HK-2 (cell line): ENCODE measurements at regions not wholly inside any gene's neighbourhood (a gene's known extent, or its start where the extent isn't known, plus 50 kb on each side); places are given as distances from the start of the nearest gene placed in this dataset.
"Not testable (repeated sequence)": the region's sequence is repeated elsewhere in the genome, so short reads cannot be mapped to it uniquely, and the experiment has no call there.

ENCODE experiments used
- DNase-seq: peaks from one replicate; pipeline ENCODE4 v3.0.0-alpha.2; 2018; ENCODE audit not compliant: unreplicated experiment

- DNase-seq, result no peak
Observed at GRCh38 chr9:78438211-78438610, 141.3 kb downstream of the PSAT1 start.

DNA sequence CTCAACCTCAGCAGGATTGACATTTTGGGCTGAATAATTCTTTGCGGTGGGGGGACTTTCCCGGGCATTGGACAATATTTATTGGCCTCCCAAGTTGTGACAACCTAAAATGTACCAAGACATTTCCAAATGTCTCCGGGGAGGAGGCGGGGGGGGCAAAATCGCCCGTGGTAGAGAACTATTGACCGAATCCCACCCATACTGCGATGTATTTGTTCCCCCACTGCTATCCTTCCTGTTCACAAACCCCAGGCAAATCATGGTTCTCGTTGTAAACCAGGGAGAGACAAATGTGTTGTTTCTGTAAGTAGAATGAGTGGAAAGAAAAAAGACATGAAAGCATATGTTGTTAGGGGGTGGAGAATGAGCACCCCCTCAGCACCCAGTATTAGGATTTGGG is 141.9 kb downstream of the PSAT1 start:
- no peak for DNase-seq

DNA sequence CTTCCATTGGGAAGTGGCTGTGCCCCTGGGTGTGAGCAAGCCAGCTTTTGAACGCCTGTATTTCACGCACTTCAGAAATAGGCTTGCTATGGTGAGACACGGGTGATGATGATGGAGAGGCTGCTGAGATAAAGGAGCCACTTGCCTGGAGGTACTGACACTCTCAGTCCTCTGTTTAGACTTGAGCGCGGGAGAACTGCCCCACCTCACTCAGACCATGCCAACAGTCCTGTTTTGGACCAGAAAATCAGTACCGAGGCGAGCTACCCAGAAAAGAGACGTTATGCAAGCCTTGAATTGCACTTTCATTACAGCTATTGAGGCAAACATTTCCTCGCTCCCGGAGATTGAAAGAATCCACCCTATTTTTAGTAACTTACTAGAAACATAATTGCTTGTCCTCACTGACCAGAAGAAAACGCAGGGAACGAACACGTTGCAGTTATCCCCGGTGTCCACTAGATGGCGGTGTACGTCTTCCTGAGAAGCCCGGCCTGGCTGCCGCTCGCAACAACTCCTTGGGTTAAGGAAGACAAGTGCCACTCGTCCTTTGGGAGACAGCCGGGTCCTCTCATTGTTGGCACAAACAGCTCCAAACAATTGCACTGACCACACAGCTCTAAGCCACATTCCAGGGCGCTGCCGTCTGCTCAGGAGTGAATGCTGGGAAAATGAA is 142.4 kb downstream of the PSAT1 start:
- peak; percentile 44 for DNase-seq

GRCh38 chr9:78439866-78440830 is 143.2 kb downstream of the PSAT1 start:
- no peak for DNase-seq

DNA sequence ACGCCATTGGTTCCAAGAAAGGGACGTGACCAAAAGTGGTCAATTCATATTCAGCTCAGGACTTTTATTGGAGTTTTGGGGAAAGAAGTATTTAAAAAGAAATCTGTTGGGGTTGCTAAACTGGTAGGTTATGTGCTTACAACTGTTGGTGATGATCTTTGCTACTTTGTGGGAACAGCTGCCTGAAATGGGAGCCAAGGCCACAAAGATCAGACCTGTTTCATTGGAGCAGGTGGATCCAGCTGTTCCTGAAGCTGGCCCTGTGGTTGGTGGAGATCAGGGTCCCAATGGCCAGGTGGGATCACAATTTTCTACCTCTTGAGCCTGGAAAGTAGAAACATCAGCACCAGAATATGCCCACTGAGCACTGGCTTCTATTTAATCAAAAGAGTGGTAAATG is 144.5 kb downstream of the PSAT1 start:
- DNase-seq, result no peak

DNA sequence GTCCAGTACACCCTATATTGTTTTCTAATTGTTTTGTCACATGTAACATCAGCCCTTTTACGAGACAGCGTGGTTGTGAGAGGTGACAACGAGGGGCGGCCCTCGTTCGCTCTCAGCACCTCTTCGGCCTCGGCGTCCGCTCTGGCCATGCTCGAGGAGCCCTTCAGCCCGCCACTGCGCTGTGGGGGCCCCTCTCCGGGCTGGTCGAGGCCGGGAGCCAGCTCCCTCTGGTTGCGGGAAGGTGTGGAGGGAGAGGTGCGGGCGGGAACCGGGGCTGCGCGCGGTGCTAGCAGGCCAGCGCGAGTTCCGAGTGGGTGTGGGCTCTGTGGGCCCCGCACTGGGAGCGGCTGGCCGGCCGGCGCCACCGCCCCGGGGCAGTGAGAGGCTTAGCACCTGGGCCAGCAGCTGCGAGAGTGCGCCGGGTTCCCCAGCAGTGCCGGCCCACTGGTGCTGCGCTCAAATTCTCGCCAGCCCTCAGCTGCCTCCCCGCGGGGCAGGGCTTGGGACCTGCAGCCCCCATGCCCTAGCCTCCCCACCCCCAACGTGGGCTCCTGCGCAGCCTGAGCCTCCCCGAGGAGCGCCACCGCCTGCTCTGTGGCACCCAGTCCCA is 145.0 kb downstream of the PSAT1 start:
- no peak for DNase-seq

- not testable (repeated sequence) for DNase-seq
Observed at GRCh38 chr9:78442577-78442976, 145.7 kb downstream of the PSAT1 start.

DNA sequence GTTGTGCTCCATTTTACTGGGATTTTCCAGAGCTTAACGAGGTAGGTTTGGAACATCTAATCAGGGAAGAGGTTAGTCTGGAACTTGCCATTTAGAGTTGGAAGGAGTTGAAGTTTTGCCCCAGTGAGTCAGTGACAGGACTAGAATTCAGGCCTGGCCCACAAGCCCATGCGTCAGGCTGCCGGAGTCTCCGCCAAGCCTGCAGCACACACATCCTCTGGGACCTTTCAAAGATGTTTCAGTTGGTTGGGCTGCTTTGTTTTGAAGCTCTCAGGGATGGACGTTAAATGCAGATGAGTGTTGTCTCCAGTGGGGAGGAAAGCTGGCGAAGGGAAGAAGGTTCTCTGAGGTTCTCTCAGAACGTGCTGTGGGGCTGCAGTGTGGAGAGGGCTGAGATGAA is 147.0 kb downstream of the PSAT1 start:
- DNase-seq, result no peak

DNA sequence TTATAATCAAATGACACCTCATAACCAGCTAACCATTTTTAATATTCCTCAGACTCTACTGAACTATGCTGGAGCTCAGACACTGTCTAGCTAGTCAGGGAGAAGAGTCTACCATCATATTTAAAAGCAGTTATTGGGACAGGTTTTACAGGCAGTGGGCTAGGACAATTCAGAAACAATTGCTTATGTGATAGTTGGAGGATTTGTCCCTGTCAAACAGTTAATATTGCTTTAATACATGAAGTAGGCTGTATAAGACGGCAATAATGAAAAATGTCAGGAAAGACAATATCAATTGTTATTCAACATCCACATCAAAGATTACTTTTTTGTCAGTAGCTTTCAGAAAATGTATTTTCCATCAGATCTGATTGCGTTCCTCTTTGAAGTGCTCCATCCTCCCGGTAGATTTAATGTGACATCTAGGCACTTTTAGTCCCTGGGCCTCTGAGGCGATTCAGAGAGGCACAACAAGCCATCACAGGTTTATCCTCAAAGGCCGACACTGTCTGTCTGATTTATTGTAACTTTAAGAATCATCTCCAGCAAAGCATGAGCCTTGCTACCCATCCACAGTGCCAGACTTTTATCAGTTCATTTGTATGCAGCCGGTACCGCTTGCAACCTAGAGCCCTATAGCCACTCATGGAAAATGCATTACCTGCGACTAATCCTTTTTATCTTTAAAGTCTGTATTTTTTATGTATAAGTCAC is 152.2 kb downstream of the PSAT1 start:
- no peak for DNase-seq

DNA sequence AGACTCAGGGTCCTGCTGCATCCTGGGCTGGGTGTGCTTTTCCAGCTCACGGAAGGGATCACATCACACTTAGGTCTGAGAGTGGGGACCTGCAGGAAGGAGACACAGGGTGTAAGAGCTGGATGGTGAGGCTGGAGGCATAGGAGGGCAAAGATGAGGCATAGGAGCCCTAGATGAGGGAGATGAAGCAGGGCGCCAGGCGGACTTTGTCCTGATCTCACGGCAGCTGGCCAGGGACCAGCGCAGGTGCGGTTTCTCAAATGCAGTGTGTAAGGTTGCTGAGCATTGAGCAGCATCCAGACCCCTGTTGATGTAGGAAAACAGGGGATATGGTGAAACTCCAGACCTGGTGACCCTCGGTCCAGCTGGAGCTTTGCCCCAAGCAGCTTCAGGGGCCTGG is 156.5 kb downstream of the PSAT1 start:
- no peak for DNase-seq

- no peak for DNase-seq
Observed at GRCh38 chr9:78462611-78463010, 165.7 kb downstream of the PSAT1 start.

DNA sequence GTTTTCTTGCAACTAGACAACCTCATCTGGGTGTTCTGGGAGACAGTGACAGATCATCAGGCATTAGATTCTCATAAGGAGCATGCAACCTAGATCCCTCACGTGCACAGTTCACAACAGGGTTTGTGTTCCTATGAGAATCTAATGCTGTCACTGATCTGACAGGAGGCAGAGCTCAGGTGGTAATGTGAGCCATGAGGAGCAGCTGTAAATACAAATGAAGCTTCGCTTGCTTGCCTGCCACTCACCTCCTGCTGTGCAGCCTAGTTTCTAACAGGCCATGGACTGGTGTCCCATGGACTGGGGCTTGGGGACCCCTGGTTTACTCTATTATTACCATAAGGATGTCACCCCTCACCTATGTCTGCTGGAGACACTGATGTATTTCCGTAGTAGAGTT is 166.8 kb downstream of the PSAT1 start:
- no peak for DNase-seq

DNA sequence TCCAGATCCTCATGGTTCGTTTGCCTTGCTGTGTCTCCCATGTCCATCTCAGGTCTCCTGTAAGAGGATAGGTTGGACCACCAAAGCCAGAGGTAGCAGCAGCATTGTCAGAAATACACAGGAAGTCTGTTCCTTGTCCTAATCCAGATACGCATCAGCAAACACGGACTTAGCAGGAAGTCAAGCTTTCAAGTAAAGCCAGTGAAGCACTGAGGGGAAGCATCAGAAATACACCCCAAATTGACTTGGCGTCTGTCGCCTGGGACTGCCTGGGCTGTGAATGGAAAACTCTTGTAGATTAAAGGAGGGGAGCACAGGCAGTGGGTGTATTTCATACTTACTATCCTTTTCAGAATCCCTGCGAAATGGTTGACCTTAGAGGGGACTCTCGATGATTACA is 171.3 kb downstream of the PSAT1 start:
- no peak for DNase-seq

DNA sequence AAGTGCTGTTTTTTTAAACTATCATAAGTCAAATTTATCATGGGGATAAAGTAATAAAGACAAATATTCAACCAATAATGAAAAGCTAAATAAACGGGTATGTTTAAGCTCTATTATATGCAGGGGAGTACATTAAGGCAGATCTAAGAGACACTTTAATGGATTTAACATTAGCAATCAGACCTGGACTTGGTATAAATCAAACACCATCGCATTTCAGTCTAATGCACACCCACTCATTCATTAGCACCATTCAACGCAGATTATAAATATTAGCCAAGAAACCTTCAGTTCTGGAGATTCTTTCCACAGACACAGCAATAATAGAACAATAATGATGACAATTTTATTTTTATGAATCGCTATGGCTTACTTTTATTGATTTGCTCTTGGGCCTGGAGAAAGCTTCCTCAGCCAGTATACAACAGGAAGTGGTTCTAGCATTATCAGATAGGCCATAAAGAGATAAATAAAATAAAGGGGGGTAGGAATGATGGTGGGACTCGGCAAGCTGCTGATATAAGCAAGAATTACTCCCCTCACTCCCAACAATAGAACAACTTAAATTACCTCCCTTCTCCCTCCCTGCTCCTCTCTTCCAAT is 172.2 kb downstream of the PSAT1 start:
- no peak for DNase-seq

DNA sequence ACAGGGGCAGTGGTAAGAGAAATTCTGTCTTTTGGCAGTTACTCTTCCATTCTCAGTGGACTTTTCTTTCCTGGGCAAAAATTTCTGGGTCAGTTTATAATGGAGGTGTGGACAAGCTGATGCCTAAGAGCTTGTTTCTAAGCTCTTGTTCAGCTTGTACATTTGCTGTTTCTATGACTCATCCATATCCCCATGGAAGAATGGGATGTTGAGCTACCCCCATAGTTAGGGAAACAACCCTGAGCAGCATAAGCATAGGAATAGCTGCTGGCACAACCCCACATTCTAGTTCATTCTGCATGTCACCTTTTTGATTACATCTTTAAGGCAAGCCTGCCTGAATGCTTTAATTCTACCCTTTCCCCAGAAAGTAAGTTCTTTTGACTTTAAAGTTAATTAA is 173.3 kb downstream of the PSAT1 start:
- DNase-seq, result no peak

GRCh38 chr9:78470741-78471140 is 173.8 kb downstream of the PSAT1 start:
- DNase-seq, result no peak

DNA sequence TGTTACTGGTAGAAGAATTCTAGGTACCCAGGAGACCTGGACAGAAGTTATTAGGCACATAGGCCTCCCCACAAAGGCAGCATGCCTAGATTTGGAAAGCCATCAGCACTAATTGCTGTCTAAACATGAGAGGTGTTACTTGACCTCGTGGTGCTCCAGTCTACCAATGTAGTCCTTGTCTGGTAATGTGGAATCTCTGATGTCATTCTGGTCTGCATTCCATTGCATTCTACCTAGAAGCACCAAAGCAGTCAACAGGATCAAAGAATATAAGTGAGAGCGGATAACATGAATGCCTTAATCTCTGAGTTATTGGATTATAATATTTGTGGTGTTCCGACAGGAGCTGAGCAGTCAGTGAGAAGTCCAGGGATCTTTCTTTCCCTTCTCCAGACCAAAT is 175.2 kb downstream of the PSAT1 start:
- no peak for DNase-seq

DNA sequence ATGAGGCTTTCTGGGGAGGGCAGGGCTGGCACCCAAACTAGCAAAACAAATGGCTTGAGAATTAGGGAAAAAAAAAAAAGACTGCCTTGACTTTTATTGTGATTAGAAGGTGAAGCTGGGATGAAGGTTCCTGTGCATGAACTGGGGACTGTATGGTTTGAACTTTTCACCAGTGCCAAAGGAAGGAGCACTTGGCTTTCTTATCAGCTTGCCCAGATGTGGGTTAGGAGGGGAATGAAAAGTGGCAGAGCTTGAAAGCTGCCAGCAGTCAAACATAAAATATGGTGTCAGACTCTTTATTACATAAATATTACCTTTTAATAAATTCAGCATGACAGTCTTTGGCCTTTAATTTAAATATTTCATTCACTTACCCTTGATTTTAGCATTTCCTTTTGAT is 182.5 kb downstream of the PSAT1 start:
- no peak for DNase-seq

DNA sequence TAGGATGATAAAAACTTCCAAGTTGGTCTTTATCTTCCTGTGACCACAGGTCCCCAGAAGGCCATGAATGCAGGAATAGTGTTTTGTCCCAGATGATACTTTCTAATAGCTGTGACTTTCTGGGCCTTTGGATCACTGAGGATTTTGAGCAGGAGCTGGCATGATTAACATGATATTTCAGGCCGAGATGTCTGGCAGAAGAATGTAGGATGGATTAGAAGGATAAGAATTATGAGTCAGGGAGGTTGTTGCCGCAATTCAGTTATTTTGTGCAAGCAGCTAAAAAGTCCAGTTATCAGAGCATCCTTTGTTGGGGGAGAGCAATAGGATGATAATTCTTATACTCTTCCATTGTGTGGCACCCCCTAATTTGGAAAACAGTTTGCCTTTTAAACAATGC is 189.7 kb downstream of the PSAT1 start:
- no peak for DNase-seq

DNA sequence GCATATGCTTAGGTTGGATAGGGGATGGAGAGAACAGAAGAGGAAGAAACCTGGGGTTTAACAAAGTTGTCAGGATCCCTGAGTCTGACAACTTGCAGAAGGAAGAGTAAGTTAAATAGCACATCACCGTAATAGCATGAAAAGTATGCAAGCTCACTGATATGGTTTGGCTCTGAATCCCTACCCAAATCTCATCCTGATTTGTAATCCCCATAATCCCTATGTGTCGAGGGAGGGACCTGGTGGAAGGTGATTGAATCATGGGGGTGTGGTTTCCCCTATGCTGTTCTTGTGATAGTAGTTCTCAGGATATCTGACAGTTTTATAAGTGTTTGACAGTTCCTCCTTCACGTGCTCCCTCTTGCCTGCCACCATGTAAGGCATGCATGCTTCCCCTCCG is 193.3 kb downstream of the PSAT1 start:
- DNase-seq, result no peak

DNA sequence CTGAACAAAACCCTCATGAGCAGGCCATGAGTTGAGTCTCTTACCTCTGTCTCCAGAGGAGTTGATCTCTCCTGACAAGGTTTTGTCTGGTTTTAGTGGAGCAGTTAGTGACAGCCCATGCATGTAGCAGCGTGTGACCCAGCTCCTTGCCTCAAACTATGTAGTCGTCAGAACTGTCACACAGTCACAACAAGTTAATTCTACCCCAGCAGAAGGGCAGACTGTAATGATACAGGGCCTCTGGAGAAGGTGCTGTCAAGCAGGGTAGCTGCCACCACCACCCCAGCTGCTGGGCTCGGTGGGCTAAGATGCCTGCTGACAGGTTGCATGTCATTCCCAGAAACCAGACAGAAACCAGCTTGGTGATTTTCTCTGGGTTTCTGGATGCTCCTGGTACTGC is 194.5 kb downstream of the PSAT1 start:
- no peak for DNase-seq
